Cardiac septum (tissue), 1 donor: ENCODE measurements at regions not wholly inside any gene's neighbourhood (a gene's known extent, or its start where the extent isn't known, plus 50 kb on each side); places are given as distances from the start of the nearest gene placed in this dataset.
"Not testable (repeated sequence)": the region's sequence is repeated elsewhere in the genome, so short reads cannot be mapped to it uniquely, and the experiment has no call there.

Experiments
- DNase-seq: peaks from one replicate; pipeline ENCODE4 v3.0.0-alpha.2; 2020; ENCODE audit warnings: low spot score
- intact Hi-C: fragments of 100-400 bp; cut with DNase I; formaldehyde crosslinking; loops from one replicate; pipeline ENCODE4 v1.14.0; 2022
- donor health status: DM: no; HTN: no; CAD: no.

GRCh38 chr18:54433368-54433767 lies 75.7 kb downstream of the C18orf54 start:
- intact Hi-C loops = no loop called here
- DNase-seq = no peak

GRCh38 chr18:54433857-54434256 lies 76.2 kb downstream of the C18orf54 start:
- intact Hi-C loops = no loop called here
- no peak for DNase-seq

- DNase-seq = no peak
- intact Hi-C loops = no loop called here
These were observed 76.7 kb downstream of the C18orf54 start for GRCh38 chr18:54434453-54434852.

- intact Hi-C loops = no loop called here
- no peak for DNase-seq
These were observed 78.8 kb downstream of the C18orf54 start for GRCh38 chr18:54436501-54436900.

GRCh38 chr18:54440292-54440691 lies 82.6 kb downstream of the C18orf54 start:
- DNase-seq = no peak
- intact Hi-C loops = loop anchor here (10.0 kb wide), 1 partner anchor 545 kb away; no protein-coding TSS in a partner anchor

GRCh38 chr18:54444319-54444914 lies 86.7 kb downstream of the C18orf54 start:
- no peak for DNase-seq
- intact Hi-C loops = loop anchor here (10.0 kb wide), 1 partner anchor 540 kb away; no protein-coding TSS in a partner anchor

- DNase-seq = no peak
- intact Hi-C loops = no loop called here
These were observed 96.3 kb downstream of the C18orf54 start for GRCh38 chr18:54453996-54454395.

GRCh38 chr18:54465502-54465901 lies 107.8 kb downstream of the C18orf54 start:
- intact Hi-C loops = no loop called here
- no peak for DNase-seq

GRCh38 chr18:54466248-54467005 lies 108.7 kb downstream of the C18orf54 start:
- DNase-seq = no peak
- intact Hi-C loops = no loop called here

- intact Hi-C loops = no loop called here
- DNase-seq = no peak
These were observed 111.7 kb upstream of the DYNAP start for GRCh38 chr18:54479365-54479764.

- intact Hi-C loops = no loop called here
- no peak for DNase-seq
These were observed 110.4 kb upstream of the DYNAP start for GRCh38 chr18:54480616-54481015.

GRCh38 chr18:54502451-54502850 lies 88.6 kb upstream of the DYNAP start:
- intact Hi-C loops, DNase-seq: not testable (repeated sequence)

GRCh38 chr18:54503131-54503894 lies 87.7 kb upstream of the DYNAP start:
- intact Hi-C loops = no loop called here

GRCh38 chr18:54506516-54507261 lies 84.4 kb upstream of the DYNAP start:
- intact Hi-C loops = no loop called here
- DNase-seq = no peak

More at GRCh38 chr18:54503131-54503894, 87.7 kb upstream of the DYNAP start:
- DNase-seq = no peak

- intact Hi-C loops = no loop called here
- DNase-seq = no peak
These were observed 81.3 kb upstream of the DYNAP start for GRCh38 chr18:54509793-54510192.

GRCh38 chr18:54515149-54515548 lies 75.9 kb upstream of the DYNAP start:
- no peak for DNase-seq
- intact Hi-C loops = no loop called here

- intact Hi-C loops = no loop called here
These were observed 73.5 kb upstream of the DYNAP start for GRCh38 chr18:54517521-54517920.

GRCh38 chr18:54521846-54522245 lies 69.2 kb upstream of the DYNAP start:
- no peak for DNase-seq
- intact Hi-C loops = no loop called here

More at GRCh38 chr18:54517521-54517920, 73.5 kb upstream of the DYNAP start:
- DNase-seq = no peak

- intact Hi-C loops = no loop called here
- DNase-seq = no peak
These were observed 62.1 kb upstream of the DYNAP start for GRCh38 chr18:54528942-54529376.

- intact Hi-C loops = no loop called here
- DNase-seq = no peak
These were observed 61.6 kb upstream of the DYNAP start for GRCh38 chr18:54529444-54529843.
